HCT116 (cell line): ENCODE measurements at regions not wholly inside any gene's neighbourhood (a gene's known extent, or its start where the extent isn't known, plus 50 kb on each side); places are given as distances from the start of the nearest gene placed in this dataset.

Experiments used
- ATAC-seq: fragments of 200-7000 bp; cut with Tn5 transposase; 2 replicates; pipeline ENCODE4 v1.9.1; 2020; ENCODE audit warnings: mild to moderate bottlenecking, moderate library complexity
- BruUV-seq: library from RNA; stranded (reverse); fragments of 400-500 nt; replicated peaks from 2 replicates; lab custom pipeline; 2021; lab: Mats Ljungman, UMichigan
- CTCF ChIA-PET: fragments of 300-600 bp; sonication (Branson Sonifier 250); formaldehyde crosslinking; loops from one replicate; lab custom pipeline; 2021; ENCODE audit warnings: antibody characterized with exemption; lab: Charles Lee
- POLR2A ChIA-PET: fragments of 300-600, 350-600 bp; sonication (Branson Sonifier 250); formaldehyde crosslinking; loops from one replicate; lab custom pipeline; 2021; ENCODE audit warnings: antibody characterized with exemption; lab: Charles Lee
- RAD21 ChIA-PET, 2 experiments: fragments of 300-600 bp; sonication (Branson Sonifier 250); formaldehyde crosslinking; loops; one replicate each; lab custom pipeline; 2023; ENCODE audit warnings: low total read pairs in 2 of 2; ENCODE audit not compliant: uncharacterized antibody in 2 of 2, unreplicated experiment in 2 of 2, low non-redundant PET in 1 of 2; lab: Charles Lee
- DNase-seq: peaks from one replicate; pipeline ENCODE4 v3.0.0-alpha.2; 2010; ENCODE audit warnings: low read depth, low spot score
- H2AFZ ChIP-seq: fragments of 200-600 bp; shearing (Covaris generic), sonication (generic); 2 replicates; pipeline ENCODE4 v1.6.1; 2017; ENCODE audit warnings: low read depth, mixed run types, mixed read lengths, antibody characterized with exemption, low read length; ENCODE audit not compliant: poor library complexity, severe bottlenecking
- H3K27ac ChIP-seq: 2 replicates; pipeline ENCODE4 v1.5.1; 2012; ENCODE audit warnings: low read depth, low read length
- H3K27me3 ChIP-seq: fragments of 200-600 bp; sonication (generic); 2 replicates; pipeline ENCODE4 v1.6.1; 2016; ENCODE audit warnings: mixed run types, low read length, mixed read lengths; ENCODE audit not compliant: insufficient read depth
- H3K36me3 ChIP-seq, 2 experiments: fragments of 200-500 bp in 1 of 2; fragments of 200-600 bp in 1 of 2; sonication (Bioruptor generic) in 1 of 2; sonication (generic) in 1 of 2; 2 replicates each; pipeline versions ENCODE4 v1.5.1 to v1.6.1; 2014 to 2016; ENCODE audit warnings: low read length in 2 of 2, inconsistent platforms in 1 of 2, mixed read lengths in 1 of 2, mixed run types in 1 of 2; ENCODE audit not compliant: insufficient read depth in 2 of 2, control insufficient read depth in 1 of 2
- H3K4me1 ChIP-seq, 2 experiments: fragments of 200-600 bp in 1 of 2; sonication (generic) in 1 of 2; 2 replicates each; pipeline versions ENCODE4 v1.5.1 to v1.6.1; 2012 to 2017; ENCODE audit warnings: low read length in 2 of 2, inconsistent platforms in 1 of 2, mild to moderate bottlenecking in 1 of 2, mixed read lengths in 1 of 2, mixed run types in 1 of 2, moderate library complexity in 1 of 2; ENCODE audit not compliant: insufficient read depth in 2 of 2, control insufficient read depth in 1 of 2
- H3K4me2 ChIP-seq: fragments of 200-600 bp; sonication (generic); 2 replicates; pipeline ENCODE4 v1.6.1; 2017; ENCODE audit warnings: mixed run types, low read length, mixed read lengths
- H3K4me3 ChIP-seq, 2 experiments: fragments of 200-600 bp in 1 of 2; sonication (generic) in 1 of 2; replicated peaks in 1 of 2; 2 replicates each; pipeline ENCODE4 v1.5.1; 2011 to 2016; ENCODE audit warnings: low read length in 2 of 2, control low read depth in 1 of 2, low read depth in 1 of 2, mild to moderate bottlenecking in 1 of 2, mixed read lengths in 1 of 2, mixed run types in 1 of 2
- H3K79me2 ChIP-seq: fragments of 200-600 bp; sonication (generic); 2 replicates; pipeline ENCODE4 v1.6.1; 2017; ENCODE audit warnings: mild to moderate bottlenecking, mixed run types, low read length, moderate library complexity, mixed read lengths; ENCODE audit not compliant: insufficient read depth
- H3K9ac ChIP-seq: fragments of 200-600 bp; sonication (generic); 2 replicates; pipeline ENCODE4 v1.6.1; 2016; ENCODE audit warnings: low read length, mixed read lengths
- H3K9me2 ChIP-seq: fragments of 200-600 bp; sonication (generic), shearing (Covaris generic); 2 replicates; pipeline ENCODE4 v1.6.1; 2017; ENCODE audit warnings: mixed run types, mild to moderate bottlenecking, moderate library complexity; ENCODE audit not compliant: insufficient read depth
- H3K9me3 ChIP-seq, 2 experiments: fragments of 200-500 bp in 1 of 2; fragments of 200-600 bp in 1 of 2; sonication (Bioruptor generic) in 1 of 2; sonication (generic) in 1 of 2; 2 replicates each; pipeline ENCODE4 v1.6.1; 2014 to 2017; ENCODE audit warnings: low read length in 2 of 2, mixed read lengths in 2 of 2, inconsistent platforms in 1 of 2, low read depth in 1 of 2, mild to moderate bottlenecking in 1 of 2, mixed run types in 1 of 2, moderate library complexity in 1 of 2; ENCODE audit not compliant: control insufficient read depth in 1 of 2, insufficient read depth in 1 of 2
- H4K20me1 ChIP-seq: fragments of 200-600 bp; sonication (generic), shearing (Covaris generic); 2 replicates; pipeline ENCODE4 v1.6.1; 2017; ENCODE audit warnings: mixed run types, mild to moderate bottlenecking, moderate library complexity; ENCODE audit not compliant: insufficient read depth
- CBX3 ChIP-seq: IDR thresholded peaks from 2 replicates; pipeline ENCODE4 v1.6.1; 2012; ENCODE audit warnings: low read depth
- CEBPB ChIP-seq: IDR thresholded peaks from 2 replicates; pipeline ENCODE4 v1.6.1; 2012; ENCODE audit warnings: low read depth
- EGR1 ChIP-seq: IDR thresholded peaks from 2 replicates; pipeline ENCODE4 v1.6.1; 2012; ENCODE audit warnings: low read depth
- EZH2 ChIP-seq: fragments of 200-600 bp; sonication (generic); IDR thresholded peaks from 2 replicates; pipeline ENCODE4 v1.6.1; 2017; ENCODE audit warnings: antibody characterized with exemption, mixed run types
- EZH2phosphoT487 ChIP-seq: fragments of 200-600 bp; IDR thresholded peaks from 2 replicates; pipeline ENCODE4 v1.6.1; 2018; ENCODE audit warnings: antibody characterized with exemption, borderline replicate concordance
- FOSL1 ChIP-seq: IDR thresholded peaks from 2 replicates; pipeline ENCODE4 v1.6.1; 2012; ENCODE audit warnings: low read depth
- JUND ChIP-seq: IDR thresholded peaks from 2 replicates; pipeline ENCODE4 v1.6.1; 2012
- MAX ChIP-seq: IDR thresholded peaks from 2 replicates; pipeline ENCODE4 v1.6.1; 2012
- POLR2A ChIP-seq: IDR thresholded peaks from 2 replicates; pipeline ENCODE4 v1.7.0; 2011; ENCODE audit warnings: borderline replicate concordance; ENCODE audit not compliant: insufficient read depth, insufficient read length; ENCODE audit errors: extremely low read depth
- POLR2AphosphoS5 ChIP-seq: IDR thresholded peaks from 2 replicates; pipeline ENCODE4 v1.6.1; 2011; ENCODE audit warnings: mild to moderate bottlenecking, low read depth, low read length, moderate library complexity
- RAD21 ChIP-seq: IDR thresholded peaks from 2 replicates; pipeline ENCODE4 v1.6.1; 2012; ENCODE audit warnings: low read depth, mild to moderate bottlenecking
- SP1 ChIP-seq: IDR thresholded peaks from 2 replicates; pipeline ENCODE4 v1.6.1; 2012; ENCODE audit warnings: low read depth
- SRF ChIP-seq: IDR thresholded peaks from 2 replicates; pipeline ENCODE4 v1.6.1; 2012; ENCODE audit warnings: low read depth
- TCF7L2 ChIP-seq: IDR thresholded peaks from 2 replicates; pipeline ENCODE4 v1.7.0; 2011; ENCODE audit warnings: borderline replicate concordance, inconsistent platforms; ENCODE audit not compliant: insufficient read depth, insufficient read length; ENCODE audit errors: extremely low read depth
- YY1 ChIP-seq: IDR thresholded peaks from 2 replicates; pipeline ENCODE4 v1.6.1; 2011; ENCODE audit warnings: low read length, low read depth, moderate library complexity, mild to moderate bottlenecking; ENCODE audit not compliant: insufficient replicate concordance; ENCODE audit errors: extremely low read depth
- ZBTB33 ChIP-seq: IDR thresholded peaks from 2 replicates; pipeline ENCODE4 v1.6.1; 2011; ENCODE audit warnings: mild to moderate bottlenecking, low read length, moderate library complexity; ENCODE audit not compliant: insufficient replicate concordance; ENCODE audit errors: extremely low read depth
- ZFX ChIP-seq: fragments of 450-650 bp; IDR thresholded peaks from 2 replicates; pipeline ENCODE4 v1.6.1; 2017
- ZNF274 ChIP-seq: fragments of 200-500 bp; sonication (Bioruptor generic); IDR thresholded peaks from 2 replicates; pipeline ENCODE4 v1.6.1; 2014; ENCODE audit warnings: mild to moderate bottlenecking, low read depth, low read length, inconsistent platforms
- intact Hi-C: fragments of 100-400 bp; cut with micrococcal nuclease; formaldehyde crosslinking; loops from 2 replicates; pipeline ENCODE4 v1.10.0; 2022

- H3K4me1 ChIP-seq = no peaks in the 10 kb centered on the region
- intact Hi-C loops = no loop called here
- POLR2A ChIA-PET = no interaction called here
- no peaks in the 10 kb centered on the region for H4K20me1 ChIP-seq
- BruUV-seq = no TSS peak
- H3K36me3 ChIP-seq = no peaks in the 10 kb centered on the region
- H3K9ac ChIP-seq = no peak overlapping the region
- DNase-seq = no peak
- H3K4me3 ChIP-seq = no peak overlapping the region
- no peak for ATAC-seq
- no peaks in the 10 kb centered on the region for H3K9me3 ChIP-seq
- H2AFZ ChIP-seq = no peak overlapping the region
- no peaks in the 10 kb centered on the region for H3K79me2 ChIP-seq
- CTCF ChIA-PET = no interaction called here
- H3K4me2 ChIP-seq = no peak overlapping the region
- no peaks in the 10 kb centered on the region for H3K9me2 ChIP-seq
- H3K27ac ChIP-seq = no peak overlapping the region
- TF ChIP-seq EGR1 = no peak
- no peak for TF ChIP-seq JUND
- TF ChIP-seq ZBTB33 = no peak
- no peak for TF ChIP-seq EZH2phosphoT487
- no peak for TF ChIP-seq CBX3
- TF ChIP-seq TCF7L2 = no peak
- no peak for TF ChIP-seq POLR2AphosphoS5
- TF ChIP-seq ZFX = no peak
- TF ChIP-seq EZH2 = no peak
- no peak for TF ChIP-seq CEBPB
- TF ChIP-seq POLR2A = no peak
- no peak for TF ChIP-seq MAX
- TF ChIP-seq SRF = no peak
- no peak for TF ChIP-seq SP1
- TF ChIP-seq RAD21 = no peak
- TF ChIP-seq FOSL1 = no peak
- TF ChIP-seq ZNF274 = no peak
- TF ChIP-seq YY1 = no peak
- no peaks in the 10 kb centered on the region for H3K27me3 ChIP-seq
- RAD21 ChIA-PET = no interaction called here
Measured at GRCh38 chrX:9252182-9252581, 212.7 kb upstream of the TBL1X start.
